UCSD-AML1 (cell line): ENCODE measurements at regions not wholly inside any gene's neighbourhood (a gene's known extent, or its start where the extent isn't known, plus 50 kb on each side); places are given as distances from the start of the nearest gene placed in this dataset.

ENCODE experiments used
- DNase-seq: peaks from one replicate; lab custom pipeline; 2025; ENCODE audit not compliant: unreplicated experiment; lab: John Stamatoyannopoulos, UW

DNA sequence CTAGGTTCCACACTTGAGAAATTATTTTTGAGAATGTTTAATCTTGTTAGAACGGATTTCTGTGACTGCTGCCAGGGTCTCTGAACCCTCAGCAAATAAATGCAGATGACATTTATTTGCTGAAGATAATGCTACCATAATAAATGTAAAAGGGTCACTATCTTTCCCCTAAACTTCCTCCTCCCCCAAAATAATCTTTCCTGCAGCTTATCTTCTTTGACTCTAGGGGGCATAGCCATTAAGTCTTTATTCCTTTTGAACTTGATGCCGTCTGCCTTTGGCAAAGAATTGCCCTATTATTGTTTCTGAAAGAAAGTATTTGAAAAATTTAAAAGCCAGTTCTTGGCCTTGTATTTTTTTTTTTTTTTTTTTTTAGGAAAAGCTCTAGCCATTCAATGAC lies 63.6 kb upstream of the ACSL3 start:
- DNase-seq = no peak

DNA sequence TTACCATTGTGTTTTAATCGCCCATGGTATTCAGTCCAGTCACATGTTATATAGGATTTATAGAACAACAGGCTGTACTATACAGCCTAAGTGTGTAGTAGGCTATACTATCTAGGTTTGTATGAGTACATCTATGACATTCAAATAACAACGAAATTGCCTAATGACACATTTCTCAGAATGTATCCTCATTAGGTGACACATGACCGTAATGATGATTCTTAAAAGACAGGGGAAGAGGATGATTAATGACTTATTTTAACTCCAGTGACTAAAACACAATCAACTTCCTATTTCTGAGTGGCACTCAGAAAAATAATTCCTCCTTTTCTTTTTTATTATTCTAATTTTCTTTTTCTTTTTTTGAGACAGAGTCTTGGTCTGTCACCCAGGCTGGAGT lies 63.0 kb upstream of the ACSL3 start:
- DNase-seq = no peak

- DNase-seq = no peak
These were observed 62.3 kb upstream of the ACSL3 start for GRCh38 chr2:222798528-222798927.

- DNase-seq = no peak
These were observed 61.4 kb upstream of the ACSL3 start for GRCh38 chr2:222799262-222799918.

DNA sequence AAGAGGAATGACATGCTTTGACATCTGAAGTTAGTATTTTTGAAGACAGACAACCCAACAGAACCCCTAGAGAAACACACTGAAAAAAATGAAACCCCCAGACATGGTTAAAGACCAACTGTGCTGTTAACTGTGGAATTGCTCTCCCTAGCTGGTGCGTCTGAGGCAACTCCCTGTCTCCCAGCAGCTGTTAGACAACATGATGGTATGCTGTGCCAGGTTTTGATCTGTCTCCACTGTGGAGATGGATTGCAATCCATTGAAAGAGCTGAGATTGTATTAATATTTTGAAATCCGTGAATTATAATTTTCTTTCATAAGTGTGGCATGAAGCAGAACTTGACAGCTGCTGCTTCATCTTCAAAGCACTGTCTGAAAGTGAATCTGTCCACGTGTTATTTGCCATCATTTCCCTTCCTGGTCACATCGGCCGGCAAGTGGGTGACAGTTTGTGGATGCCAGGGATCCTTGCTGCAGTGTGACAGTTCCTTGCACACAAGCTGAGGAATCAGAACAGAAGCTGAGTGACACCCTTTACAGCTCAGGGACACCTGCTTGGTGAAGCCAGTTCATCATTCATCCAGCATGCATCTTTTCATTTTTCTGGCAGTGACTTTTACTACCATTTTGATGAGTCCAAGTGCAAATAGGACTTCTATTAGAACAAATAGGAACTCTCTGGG lies 58.2 kb upstream of the ACSL3 start:
- DNase-seq = no peak

DNA sequence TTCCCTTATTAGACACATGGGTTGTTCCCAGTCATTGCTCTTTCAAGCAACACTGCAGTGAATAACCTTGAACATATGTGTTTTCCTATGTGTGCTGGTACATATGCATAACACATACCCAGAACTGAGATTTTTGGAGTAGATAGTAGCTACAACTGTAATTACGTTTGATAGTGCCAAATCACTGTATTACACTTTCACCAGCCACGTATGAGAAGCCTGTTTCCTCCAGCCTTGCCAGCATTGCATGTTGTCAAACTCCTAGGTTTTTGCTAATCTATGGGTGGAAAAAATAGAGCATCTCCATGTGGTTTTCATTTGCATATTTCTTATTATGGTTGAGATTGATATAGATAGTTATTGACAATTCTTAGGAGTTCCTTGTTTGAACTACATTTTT lies 56.5 kb upstream of the ACSL3 start:
- no peak for DNase-seq

GRCh38 chr2:222805591-222806304 lies 55.1 kb upstream of the ACSL3 start:
- DNase-seq = no peak

GRCh38 chr2:222806526-222807137 lies 54.2 kb upstream of the ACSL3 start:
- DNase-seq = no peak

DNA sequence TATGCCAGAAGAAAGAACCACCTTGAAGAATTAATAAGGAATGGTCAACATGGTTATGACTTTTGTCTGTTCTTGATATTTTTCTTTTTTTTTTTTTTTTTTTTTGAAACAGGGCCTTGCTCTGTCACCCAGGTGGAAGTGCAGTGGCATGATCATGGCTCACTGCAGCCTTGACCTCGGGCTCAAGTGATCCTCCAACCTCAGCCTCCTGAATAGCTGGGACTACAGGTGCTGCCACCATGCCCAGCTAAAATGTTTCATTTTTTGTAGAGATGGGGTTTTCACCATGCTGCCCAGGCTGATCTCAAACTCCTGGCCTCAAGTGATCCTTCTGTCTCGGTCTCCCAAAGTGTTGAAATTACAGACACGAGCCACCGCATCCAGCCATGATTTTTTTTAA lies 53.4 kb upstream of the ACSL3 start:
- no peak for DNase-seq

GRCh38 chr2:222809582-222809981 lies 51.3 kb upstream of the ACSL3 start:
- no peak for DNase-seq

- no peak for DNase-seq
These were observed 50.8 kb upstream of the ACSL3 start for GRCh38 chr2:222810044-222810443.
